SK-N-MC (cell line): ENCODE measurements at regions not wholly inside any gene's neighbourhood (a gene's known extent, or its start where the extent isn't known, plus 50 kb on each side); places are given as distances from the start of the nearest gene placed in this dataset.

Experiments used
- EZH2 ChIP-seq: fragments of 200-600 bp; sonication (generic); IDR thresholded peaks from one replicate; pipeline ENCODE4 v1.6.1; 2017; ENCODE audit warnings: antibody characterized with exemption
- POLR2AphosphoS5 ChIP-seq: IDR thresholded peaks from 2 replicates; pipeline ENCODE4 v1.6.1; 2012; ENCODE audit warnings: mild to moderate bottlenecking, low read depth, low read length, borderline replicate concordance

- TF ChIP-seq EZH2: no peak
- TF ChIP-seq POLR2AphosphoS5: no peak
These were observed 114.9 kb downstream of the PDCL3 start for GRCh38 chr2:100677611-100678185.
